ENCODE measurements at regions not wholly inside any gene's neighbourhood (a gene's known extent, or its start where the extent isn't known, plus 50 kb on each side); places are given as distances from the start of the nearest gene placed in this dataset.

DNA sequence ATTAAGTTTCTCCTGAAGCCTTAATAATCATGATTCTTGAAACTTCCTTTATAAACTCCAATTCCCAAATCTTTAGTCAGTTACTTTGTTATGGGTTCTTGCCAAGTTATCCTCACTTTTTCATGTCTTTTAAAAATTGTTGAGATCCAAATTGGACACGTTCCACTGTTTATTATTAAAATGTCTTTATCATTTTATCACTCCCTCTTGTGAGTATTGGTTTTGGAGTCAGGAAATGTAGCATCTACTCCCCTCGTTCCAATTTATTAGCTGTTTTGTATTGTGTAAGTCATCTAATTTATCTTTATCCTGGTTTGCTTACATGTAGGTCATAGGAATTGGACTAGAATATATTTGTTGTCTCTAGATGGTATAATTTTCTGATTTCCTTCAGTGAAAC, 213.1 kb upstream of the SLC39A10 start:
- CTCF ChIA-PET: no interaction called here
- BruUV-seq (replicated peaks): no TSS peak
- Histone ChIP-seq H3K4me3 (ENCODE audit: low read length) (no peak overlapping the region), H3K9ac (ENCODE audit: low read length) (no peak overlapping the region), H2AFZ (ENCODE audit: low read length) (no peak overlapping the region), H3F3A (ENCODE audit: low read length, unreplicated experiment) (no peaks in the 10 kb centered on the region), H3K4me1 (ENCODE audit: insufficient read depth, low read length) (peaks cover 6% of the 10 kb centered on the region; the same call in 1 of the 2 replicates), H3K27ac (ENCODE audit: low read length) (no peak overlapping the region), H3K27me3 (ENCODE audit: low read length) (no peaks in the 10 kb centered on the region), H3K4me2 (ENCODE audit: low read length) (no peak overlapping the region), H4K20me1 (ENCODE audit: low read length) (no peaks in the 10 kb centered on the region), H3K9me2 (replicated peaks; ENCODE audit: low read length) (no peaks in the 10 kb centered on the region), H3K9me3 (ENCODE audit: low read length) (0 out of 2 replicates have a peak, but pooled peaks cover 9% of the 10 kb centered on the region), H3K36me3 (ENCODE audit: low read depth, low read length) (no peaks in the 10 kb centered on the region), H3K79me2 (ENCODE audit: low read length) (no peaks in the 10 kb centered on the region)
- DNase-seq (no peak), ATAC-seq (no peak)
- TF ChIP-seq EZH2phosphoT487 (IDR thresholded peaks at IDR 0.05; ENCODE audit: borderline replicate concordance, low read length): no peak
- no peak for TF ChIP-seq EZH2 (IDR thresholded peaks at IDR 0.05; ENCODE audit: low read length, unreplicated experiment)
- TF ChIP-seq, protein P1, sequence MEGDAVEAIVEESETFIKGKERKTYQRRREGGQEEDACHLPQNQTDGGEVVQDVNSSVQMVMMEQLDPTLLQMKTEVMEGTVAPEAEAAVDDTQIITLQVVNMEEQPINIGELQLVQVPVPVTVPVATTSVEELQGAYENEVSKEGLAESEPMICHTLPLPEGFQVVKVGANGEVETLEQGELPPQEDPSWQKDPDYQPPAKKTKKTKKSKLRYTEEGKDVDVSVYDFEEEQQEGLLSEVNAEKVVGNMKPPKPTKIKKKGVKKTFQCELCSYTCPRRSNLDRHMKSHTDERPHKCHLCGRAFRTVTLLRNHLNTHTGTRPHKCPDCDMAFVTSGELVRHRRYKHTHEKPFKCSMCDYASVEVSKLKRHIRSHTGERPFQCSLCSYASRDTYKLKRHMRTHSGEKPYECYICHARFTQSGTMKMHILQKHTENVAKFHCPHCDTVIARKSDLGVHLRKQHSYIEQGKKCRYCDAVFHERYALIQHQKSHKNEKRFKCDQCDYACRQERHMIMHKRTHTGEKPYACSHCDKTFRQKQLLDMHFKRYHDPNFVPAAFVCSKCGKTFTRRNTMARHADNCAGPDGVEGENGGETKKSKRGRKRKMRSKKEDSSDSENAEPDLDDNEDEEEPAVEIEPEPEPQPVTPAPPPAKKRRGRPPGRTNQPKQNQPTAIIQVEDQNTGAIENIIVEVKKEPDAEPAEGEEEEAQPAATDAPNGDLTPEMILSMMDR (conservative IDR thresholded peaks at IDR 0.05; ENCODE audit: low read depth, low read length): no peak
- intact Hi-C loops (cut with micrococcal nuclease): no loop called here
- POLR2A ChIA-PET (ENCODE audit: unreplicated experiment): no interaction called here

DNA sequence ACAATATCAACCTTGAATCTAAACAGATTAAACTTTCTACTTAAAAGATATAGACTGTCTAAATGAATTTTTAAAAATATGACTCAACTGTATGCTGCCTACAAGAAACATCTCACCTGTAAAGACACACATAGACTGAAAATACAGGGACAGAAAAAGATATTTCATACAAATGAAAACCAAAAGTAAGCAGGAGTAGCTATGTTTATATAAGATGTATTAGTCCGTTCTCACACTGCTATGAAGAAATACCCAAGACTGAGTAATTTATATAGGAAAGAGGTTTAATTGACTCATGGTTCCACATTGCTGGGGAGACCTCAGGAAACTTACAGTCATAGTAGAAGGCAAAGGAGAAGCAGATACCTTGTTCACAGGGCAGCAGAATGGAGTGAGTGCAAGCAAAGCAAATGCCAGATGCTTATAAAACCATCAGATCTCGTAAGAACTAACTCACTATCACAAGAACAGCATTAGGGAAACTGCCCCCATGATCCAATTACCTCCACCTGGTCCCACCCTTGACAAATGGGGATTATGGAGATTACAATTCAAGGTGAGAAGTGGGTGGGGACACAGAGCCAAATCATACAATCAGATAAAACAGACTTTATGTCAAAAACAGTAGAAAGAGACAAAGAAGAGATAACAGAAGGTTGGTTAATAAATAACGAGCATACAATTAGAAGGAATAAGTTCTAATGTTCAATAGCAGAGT, 214.4 kb upstream of the SLC39A10 start:
- no peak overlapping the region for H2AFZ ChIP-seq (ENCODE audit: low read length)
- no peak overlapping the region for H3K27ac ChIP-seq (ENCODE audit: low read length)
- intact Hi-C loops (cut with micrococcal nuclease): no loop called here
- no peak for TF ChIP-seq EZH2 (IDR thresholded peaks at IDR 0.05; ENCODE audit: low read length, unreplicated experiment)
- no peak for TF ChIP-seq EZH2phosphoT487 (IDR thresholded peaks at IDR 0.05; ENCODE audit: borderline replicate concordance, low read length)
- TF ChIP-seq, protein P1 (conservative IDR thresholded peaks at IDR 0.05; ENCODE audit: low read depth, low read length): no peak
- no peak overlapping the region for H3K4me2 ChIP-seq (ENCODE audit: low read length)
- CTCF ChIA-PET: no interaction called here
- no peaks in the 10 kb centered on the region for H3K9me2 ChIP-seq (replicated peaks; ENCODE audit: low read length)
- H3K4me1 ChIP-seq (ENCODE audit: insufficient read depth, low read length): peaks cover 2% of the 10 kb centered on the region; the same call in 1 of the 2 replicates
- no peaks in the 10 kb centered on the region for H3K79me2 ChIP-seq (ENCODE audit: low read length)
- no peak overlapping the region for H3K9ac ChIP-seq (ENCODE audit: low read length)
- POLR2A ChIA-PET (ENCODE audit: unreplicated experiment): no interaction called here
- no peak for DNase-seq
- BruUV-seq (replicated peaks): no TSS peak
- H3K4me3 ChIP-seq (ENCODE audit: low read length): no peak overlapping the region
- no peaks in the 10 kb centered on the region for H3F3A ChIP-seq (ENCODE audit: low read length, unreplicated experiment)
- no peak for ATAC-seq
- 0 out of 2 replicates have a peak, but pooled peaks cover 9% of the 10 kb centered on the region for H3K9me3 ChIP-seq (ENCODE audit: low read length)
- H3K27me3 ChIP-seq (ENCODE audit: low read length): no peaks in the 10 kb centered on the region
- no peaks in the 10 kb centered on the region for H4K20me1 ChIP-seq (ENCODE audit: low read length)
- no peaks in the 10 kb centered on the region for H3K36me3 ChIP-seq (ENCODE audit: low read depth, low read length)

DNA sequence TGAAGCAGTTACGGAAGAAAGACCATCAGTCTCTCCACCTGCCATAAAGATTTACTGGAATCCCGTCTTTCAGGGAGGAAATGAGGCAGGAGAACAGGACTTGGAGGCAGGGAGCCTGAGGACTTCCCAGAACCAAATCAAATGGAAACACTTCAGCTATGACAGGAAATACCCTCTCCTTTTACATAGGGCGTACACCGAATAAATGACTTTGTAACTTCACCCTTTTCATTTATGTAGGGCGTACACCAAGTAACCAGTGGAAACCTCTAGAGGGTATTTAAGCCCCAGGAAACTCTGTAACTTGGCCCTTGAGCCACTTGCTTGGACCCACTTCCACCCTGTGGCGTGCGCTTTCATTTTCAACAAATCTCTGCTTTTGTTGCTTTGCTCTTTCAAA, 218.3 kb upstream of the SLC39A10 start:
- H3K27me3 ChIP-seq (ENCODE audit: low read length): no peaks in the 10 kb centered on the region
- ChIA-PET POLR2A (ENCODE audit: unreplicated experiment) (no interaction called here), CTCF (no interaction called here)
- no peaks in the 10 kb centered on the region for H3K36me3 ChIP-seq (ENCODE audit: low read depth, low read length)
- no peak overlapping the region for H3K4me2 ChIP-seq (ENCODE audit: low read length)
- H2AFZ ChIP-seq (ENCODE audit: low read length): no peak overlapping the region
- H3K9me3 ChIP-seq (ENCODE audit: low read length): 0 out of 2 replicates have a peak, but pooled peaks cover 9% of the 10 kb centered on the region
- H3K9me2 ChIP-seq (replicated peaks; ENCODE audit: low read length): no peaks in the 10 kb centered on the region
- DNase-seq (no peak), ATAC-seq (no peak)
- no peaks in the 10 kb centered on the region for H3K79me2 ChIP-seq (ENCODE audit: low read length)
- H3K4me3 ChIP-seq (ENCODE audit: low read length): no peak overlapping the region
- no peak overlapping the region for H3K9ac ChIP-seq (ENCODE audit: low read length)
- no peaks in the 10 kb centered on the region for H3F3A ChIP-seq (ENCODE audit: low read length, unreplicated experiment)
- intact Hi-C loops (cut with micrococcal nuclease): no loop called here
- no TSS peak for BruUV-seq (replicated peaks)
- H4K20me1 ChIP-seq (ENCODE audit: low read length): no peaks in the 10 kb centered on the region
- H3K27ac ChIP-seq (ENCODE audit: low read length): no peak overlapping the region
- no peak for TF ChIP-seq EZH2 (IDR thresholded peaks at IDR 0.05; ENCODE audit: low read length, unreplicated experiment)
- no peak for TF ChIP-seq EZH2phosphoT487 (IDR thresholded peaks at IDR 0.05; ENCODE audit: borderline replicate concordance, low read length)
- TF ChIP-seq, protein P1 (conservative IDR thresholded peaks at IDR 0.05; ENCODE audit: low read depth, low read length): no peak
- no peaks in the 10 kb centered on the region for H3K4me1 ChIP-seq (ENCODE audit: insufficient read depth, low read length)
